ENCODE measurements at regions not wholly inside any gene's neighbourhood (a gene's known extent, or its start where the extent isn't known, plus 50 kb on each side); places are given as distances from the start of the nearest gene placed in this dataset.

DNA sequence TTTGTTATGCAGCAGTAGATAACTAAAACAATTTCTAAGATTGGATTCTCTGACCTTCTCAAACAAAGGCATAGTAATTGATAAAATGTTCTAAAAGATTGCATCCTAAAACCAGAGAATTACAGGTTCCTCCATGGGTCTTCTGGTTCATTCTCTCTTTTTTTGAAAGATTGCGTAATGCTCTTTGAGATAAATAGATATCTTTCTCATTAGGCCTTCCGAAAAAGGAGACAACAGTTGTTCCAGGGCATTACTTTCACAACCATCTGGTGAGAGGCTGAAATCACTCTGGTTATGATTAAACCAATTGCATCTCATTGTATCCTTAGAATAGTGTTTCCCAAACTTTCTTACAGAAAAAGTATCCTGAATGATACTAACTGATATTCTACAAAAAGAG is 174.7 kb upstream of the NREP start:
- TF ChIP-seq, protein P1, sequence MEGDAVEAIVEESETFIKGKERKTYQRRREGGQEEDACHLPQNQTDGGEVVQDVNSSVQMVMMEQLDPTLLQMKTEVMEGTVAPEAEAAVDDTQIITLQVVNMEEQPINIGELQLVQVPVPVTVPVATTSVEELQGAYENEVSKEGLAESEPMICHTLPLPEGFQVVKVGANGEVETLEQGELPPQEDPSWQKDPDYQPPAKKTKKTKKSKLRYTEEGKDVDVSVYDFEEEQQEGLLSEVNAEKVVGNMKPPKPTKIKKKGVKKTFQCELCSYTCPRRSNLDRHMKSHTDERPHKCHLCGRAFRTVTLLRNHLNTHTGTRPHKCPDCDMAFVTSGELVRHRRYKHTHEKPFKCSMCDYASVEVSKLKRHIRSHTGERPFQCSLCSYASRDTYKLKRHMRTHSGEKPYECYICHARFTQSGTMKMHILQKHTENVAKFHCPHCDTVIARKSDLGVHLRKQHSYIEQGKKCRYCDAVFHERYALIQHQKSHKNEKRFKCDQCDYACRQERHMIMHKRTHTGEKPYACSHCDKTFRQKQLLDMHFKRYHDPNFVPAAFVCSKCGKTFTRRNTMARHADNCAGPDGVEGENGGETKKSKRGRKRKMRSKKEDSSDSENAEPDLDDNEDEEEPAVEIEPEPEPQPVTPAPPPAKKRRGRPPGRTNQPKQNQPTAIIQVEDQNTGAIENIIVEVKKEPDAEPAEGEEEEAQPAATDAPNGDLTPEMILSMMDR (IDR thresholded peaks at IDR 0.05): no peak
- TF ChIP-seq, protein P2, sequence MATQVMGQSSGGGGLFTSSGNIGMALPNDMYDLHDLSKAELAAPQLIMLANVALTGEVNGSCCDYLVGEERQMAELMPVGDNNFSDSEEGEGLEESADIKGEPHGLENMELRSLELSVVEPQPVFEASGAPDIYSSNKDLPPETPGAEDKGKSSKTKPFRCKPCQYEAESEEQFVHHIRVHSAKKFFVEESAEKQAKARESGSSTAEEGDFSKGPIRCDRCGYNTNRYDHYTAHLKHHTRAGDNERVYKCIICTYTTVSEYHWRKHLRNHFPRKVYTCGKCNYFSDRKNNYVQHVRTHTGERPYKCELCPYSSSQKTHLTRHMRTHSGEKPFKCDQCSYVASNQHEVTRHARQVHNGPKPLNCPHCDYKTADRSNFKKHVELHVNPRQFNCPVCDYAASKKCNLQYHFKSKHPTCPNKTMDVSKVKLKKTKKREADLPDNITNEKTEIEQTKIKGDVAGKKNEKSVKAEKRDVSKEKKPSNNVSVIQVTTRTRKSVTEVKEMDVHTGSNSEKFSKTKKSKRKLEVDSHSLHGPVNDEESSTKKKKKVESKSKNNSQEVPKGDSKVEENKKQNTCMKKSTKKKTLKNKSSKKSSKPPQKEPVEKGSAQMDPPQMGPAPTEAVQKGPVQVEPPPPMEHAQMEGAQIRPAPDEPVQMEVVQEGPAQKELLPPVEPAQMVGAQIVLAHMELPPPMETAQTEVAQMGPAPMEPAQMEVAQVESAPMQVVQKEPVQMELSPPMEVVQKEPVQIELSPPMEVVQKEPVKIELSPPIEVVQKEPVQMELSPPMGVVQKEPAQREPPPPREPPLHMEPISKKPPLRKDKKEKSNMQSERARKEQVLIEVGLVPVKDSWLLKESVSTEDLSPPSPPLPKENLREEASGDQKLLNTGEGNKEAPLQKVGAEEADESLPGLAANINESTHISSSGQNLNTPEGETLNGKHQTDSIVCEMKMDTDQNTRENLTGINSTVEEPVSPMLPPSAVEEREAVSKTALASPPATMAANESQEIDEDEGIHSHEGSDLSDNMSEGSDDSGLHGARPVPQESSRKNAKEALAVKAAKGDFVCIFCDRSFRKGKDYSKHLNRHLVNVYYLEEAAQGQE (IDR thresholded peaks at IDR 0.05; ENCODE audit: insufficient read depth in 1 of 2, low read depth in 2 of 2, low read length in 1 of 2): no peak

Data from Panc1 (cell line).